IMR-90 (cell line): ENCODE measurements at regions not wholly inside any gene's neighbourhood (a gene's known extent, or its start where the extent isn't known, plus 50 kb on each side); places are given as distances from the start of the nearest gene placed in this dataset.

Experiments used
- ATAC-seq: fragments of 200-7000 bp; cut with Tn5 transposase; 2 replicates; pipeline ENCODE4 v1.9.1; 2020; ENCODE audit warnings: low read depth, mild to moderate bottlenecking, moderate library complexity
- BruUV-seq: library from RNA; stranded (reverse); fragments of 400-500 nt; replicated peaks from 2 replicates; lab custom pipeline; 2021; lab: Mats Ljungman, UMichigan
- CTCF ChIA-PET: fragments of 300-600 bp; formaldehyde crosslinking; extraction: SDS; loops from one replicate; lab custom pipeline; 2021; ENCODE audit warnings: antibody characterized with exemption; lab: Yijun Ruan, JAX
- POLR2A ChIA-PET: fragments of 300-600 bp; sonication (Branson Sonifier 250); formaldehyde crosslinking; loops from one replicate; lab custom pipeline; 2022; ENCODE audit warnings: antibody characterized with exemption; ENCODE audit not compliant: unreplicated experiment; lab: Charles Lee
- DNase-seq: peaks from one replicate; pipeline ENCODE4 v3.0.0; 2013
- H2AFZ ChIP-seq: replicated peaks from 2 replicates; pipeline ENCODE3; 2013; ENCODE audit warnings: low read length, mild to moderate bottlenecking; ENCODE audit not compliant: poor library complexity
- H2AK5ac ChIP-seq: 2 replicates; pipeline ENCODE4 v1.6.1; 2013; ENCODE audit warnings: low read depth, low read length, inconsistent platforms
- H2AK9ac ChIP-seq: replicated peaks from 2 replicates; pipeline ENCODE3; 2013; ENCODE audit warnings: mild to moderate bottlenecking, low read depth, low read length, moderate library complexity; ENCODE audit not compliant: poor library complexity
- H2BK120ac ChIP-seq: 2 replicates; pipeline ENCODE4 v1.6.1; 2013; ENCODE audit warnings: low read depth, low read length, inconsistent platforms
- H2BK15ac ChIP-seq: 3 replicates; pipeline ENCODE4 v1.6.1; 2013; ENCODE audit warnings: low read depth, low read length, inconsistent platforms
- H2BK20ac ChIP-seq: 2 replicates; pipeline ENCODE4 v1.6.1; 2013; ENCODE audit warnings: low read depth, mild to moderate bottlenecking, inconsistent platforms, low read length, moderate library complexity
- H2BK5ac ChIP-seq: 2 replicates; pipeline ENCODE4 v1.6.1; 2013; ENCODE audit warnings: mild to moderate bottlenecking, low read depth, low read length, inconsistent platforms; ENCODE audit not compliant: poor library complexity, severe bottlenecking
- H3K14ac ChIP-seq: replicated peaks from 2 replicates; pipeline ENCODE4 v1.6.1; 2013; ENCODE audit warnings: low read depth, low read length, inconsistent platforms
- H3K18ac ChIP-seq: 2 replicates; pipeline ENCODE4 v1.6.1; 2013; ENCODE audit warnings: low read depth, low read length, control low read depth
- H3K23ac ChIP-seq: 2 replicates; pipeline ENCODE4 v1.6.1; 2013; ENCODE audit warnings: low read depth, low read length, inconsistent platforms
- H3K27ac ChIP-seq: 2 replicates; pipeline ENCODE4 v1.5.1; 2013; ENCODE audit warnings: mild to moderate bottlenecking, control low read depth, low read length; ENCODE audit not compliant: insufficient read depth
- H3K27me3 ChIP-seq: 2 replicates; pipeline ENCODE4 v1.6.1; 2013; ENCODE audit warnings: low read length; ENCODE audit not compliant: control insufficient read depth, insufficient read depth
- H3K36me3 ChIP-seq: 2 replicates; pipeline ENCODE4 v1.6.1; 2013; ENCODE audit warnings: low read length, mixed read lengths; ENCODE audit not compliant: control insufficient read depth, insufficient read depth
- H3K4ac ChIP-seq: 2 replicates; pipeline ENCODE4 v1.6.1; 2013; ENCODE audit warnings: low read depth, low read length, inconsistent platforms
- H3K4me1 ChIP-seq: 2 replicates; pipeline ENCODE4 v1.6.1; 2013; ENCODE audit warnings: low read length, mixed read lengths; ENCODE audit not compliant: control insufficient read depth, insufficient read depth
- H3K4me2 ChIP-seq: 2 replicates; pipeline ENCODE4 v1.6.1; 2013; ENCODE audit warnings: low read depth, mild to moderate bottlenecking, control low read depth, low read length, moderate library complexity
- H3K4me3 ChIP-seq: 2 replicates; pipeline ENCODE4 v1.5.1; 2013; ENCODE audit warnings: low read depth, mild to moderate bottlenecking, control low read depth, low read length, moderate library complexity; ENCODE audit not compliant: insufficient read depth
- H3K56ac ChIP-seq: 2 replicates; pipeline ENCODE4 v1.6.1; 2013; ENCODE audit warnings: low read length, inconsistent platforms; ENCODE audit not compliant: insufficient read depth; ENCODE audit errors: extremely low read depth
- H3K79me1 ChIP-seq, 2 experiments: 2 replicates each; pipeline ENCODE4 v1.6.1; 2013; ENCODE audit warnings: low read length in 2 of 2, inconsistent platforms in 1 of 2, low read depth in 1 of 2
- H3K9ac ChIP-seq: 2 replicates; pipeline ENCODE4 v1.6.1; 2013; ENCODE audit warnings: low read depth, low read length, control low read depth
- H3K9me1 ChIP-seq: 2 replicates; pipeline ENCODE4 v1.6.1; 2013; ENCODE audit warnings: low read length, inconsistent platforms; ENCODE audit not compliant: insufficient read depth
- H3K9me3 ChIP-seq: 2 replicates; pipeline ENCODE4 v1.6.1; 2013; ENCODE audit warnings: low read length; ENCODE audit not compliant: control insufficient read depth, insufficient read depth
- H4K20me1 ChIP-seq: 2 replicates; pipeline ENCODE4 v1.6.1; 2013; ENCODE audit warnings: low read length, inconsistent platforms; ENCODE audit not compliant: insufficient read depth
- H4K5ac ChIP-seq: 2 replicates; pipeline ENCODE4 v1.6.1; 2013; ENCODE audit warnings: mild to moderate bottlenecking, low read depth, low read length, control low read depth
- H4K8ac ChIP-seq, 2 experiments: 2 replicates each; pipeline ENCODE4 v1.6.1; 2013; ENCODE audit warnings: low read depth in 2 of 2, low read length in 2 of 2, control low read depth in 1 of 2, inconsistent platforms in 1 of 2
- H4K91ac ChIP-seq: 2 replicates; pipeline ENCODE4 v1.6.1; 2013; ENCODE audit warnings: low read depth, low read length, inconsistent platforms; ENCODE audit not compliant: insufficient read depth
- MXI1 ChIP-seq: IDR thresholded peaks from 2 replicates; pipeline ENCODE4 v1.6.1; 2012; ENCODE audit warnings: low read depth, mild to moderate bottlenecking, low read length, moderate library complexity, borderline replicate concordance
- POLR2A ChIP-seq: IDR thresholded peaks from 2 replicates; pipeline ENCODE4 v1.6.1; 2012; ENCODE audit warnings: mild to moderate bottlenecking, low read depth, low read length
- RCOR1 ChIP-seq: IDR thresholded peaks from 2 replicates; pipeline ENCODE4 v1.6.1; 2012; ENCODE audit warnings: mild to moderate bottlenecking, low read length, improper control_type of control experiment; ENCODE audit not compliant: insufficient replicate concordance
- dilution Hi-C: fragments of 300-500 bp; cut with HindIII; formaldehyde crosslinking; loops from one replicate; pipeline ENCODE4 v1.14.3; 2018; ENCODE audit warnings: low sequenced_read_pairs; ENCODE audit not compliant: unreplicated experiment
- in situ Hi-C: fragments of 300-500 bp; cut with MboI; formaldehyde crosslinking; loops from 3 replicates; pipeline ENCODE4 v1.14.3; 2019; ENCODE audit warnings: low sequenced_read_pairs, inconsistent platforms, mixed read lengths
- intact Hi-C: fragments of 100-400 bp; cut with micrococcal nuclease; formaldehyde crosslinking; loops from 2 replicates; pipeline ENCODE4 v1.10.0; 2022
- TF ChIP-seq, protein P1 (sequence below): conservative IDR thresholded peaks from 2 replicates; pipeline ENCODE4 v1.5.1; 2012; ENCODE audit warnings: mild to moderate bottlenecking, low read depth, low read length, improper control_type of control experiment

DNA sequence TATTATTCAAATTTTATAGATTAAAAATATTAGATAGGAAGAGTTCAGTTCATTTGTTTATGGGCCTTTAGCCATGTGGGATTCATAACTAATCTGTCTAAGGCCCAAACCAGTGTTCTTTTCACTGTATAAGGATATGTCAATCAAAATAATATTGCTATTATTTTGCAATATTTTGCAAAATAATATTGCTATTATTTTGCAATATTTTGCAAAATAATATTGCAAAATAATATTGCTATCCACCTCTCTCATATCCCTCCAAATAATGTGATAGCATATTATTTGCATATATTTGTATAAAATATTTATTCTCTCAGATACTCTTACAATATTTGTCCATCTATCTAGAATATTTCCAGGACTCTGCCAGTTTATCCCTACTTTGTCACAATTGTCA, 595.3 kb upstream of the PTCHD4 start:
- intact Hi-C loops (no loop called here), in situ Hi-C loops (no loop called here), dilution Hi-C loops (no loop called here)
- Histone ChIP-seq H2BK20ac (no peak overlapping the region), H3K4ac (no peak overlapping the region), H2BK15ac (no peak overlapping the region), H3K36me3 (no peaks in the 10 kb centered on the region), H3K9ac (no peak overlapping the region), H3K27me3 (no peaks in the 10 kb centered on the region), H3K27ac (no peak overlapping the region), H4K8ac (no peak overlapping the region), H2BK120ac (no peak overlapping the region), H3K9me1 (no peaks in the 10 kb centered on the region), H3K23ac (no peak overlapping the region), H3K18ac (no peak overlapping the region), H2BK5ac (no peak overlapping the region), H4K91ac (no peak overlapping the region), H3K4me1 (no peaks in the 10 kb centered on the region), H2AFZ (no peak overlapping the region), H4K20me1 (no peaks in the 10 kb centered on the region), H4K5ac (no peak overlapping the region), H3K4me2 (no peak overlapping the region), H3K9me3 (no peaks in the 10 kb centered on the region), H2AK5ac (no peak overlapping the region), H3K79me1 (no peaks in the 10 kb centered on the region), H3K56ac (no peak overlapping the region), H3K14ac (no peak overlapping the region), H3K4me3 (no peak overlapping the region), H2AK9ac (no peak overlapping the region)
- DNase-seq (no peak), ATAC-seq (no peak)
- CTCF ChIA-PET = no interaction called here
- no TSS peak for BruUV-seq
- TF ChIP-seq, protein P1, sequence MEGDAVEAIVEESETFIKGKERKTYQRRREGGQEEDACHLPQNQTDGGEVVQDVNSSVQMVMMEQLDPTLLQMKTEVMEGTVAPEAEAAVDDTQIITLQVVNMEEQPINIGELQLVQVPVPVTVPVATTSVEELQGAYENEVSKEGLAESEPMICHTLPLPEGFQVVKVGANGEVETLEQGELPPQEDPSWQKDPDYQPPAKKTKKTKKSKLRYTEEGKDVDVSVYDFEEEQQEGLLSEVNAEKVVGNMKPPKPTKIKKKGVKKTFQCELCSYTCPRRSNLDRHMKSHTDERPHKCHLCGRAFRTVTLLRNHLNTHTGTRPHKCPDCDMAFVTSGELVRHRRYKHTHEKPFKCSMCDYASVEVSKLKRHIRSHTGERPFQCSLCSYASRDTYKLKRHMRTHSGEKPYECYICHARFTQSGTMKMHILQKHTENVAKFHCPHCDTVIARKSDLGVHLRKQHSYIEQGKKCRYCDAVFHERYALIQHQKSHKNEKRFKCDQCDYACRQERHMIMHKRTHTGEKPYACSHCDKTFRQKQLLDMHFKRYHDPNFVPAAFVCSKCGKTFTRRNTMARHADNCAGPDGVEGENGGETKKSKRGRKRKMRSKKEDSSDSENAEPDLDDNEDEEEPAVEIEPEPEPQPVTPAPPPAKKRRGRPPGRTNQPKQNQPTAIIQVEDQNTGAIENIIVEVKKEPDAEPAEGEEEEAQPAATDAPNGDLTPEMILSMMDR = no peak
- no peak for TF ChIP-seq RCOR1
- TF ChIP-seq MXI1 = no peak
- TF ChIP-seq POLR2A = no peak
- POLR2A ChIA-PET = no interaction called here
